Trophoblast cell (in vitro differentiated cells and primary cell): ENCODE measurements at regions not wholly inside any gene's neighbourhood (a gene's known extent, or its start where the extent isn't known, plus 50 kb on each side); places are given as distances from the start of the nearest gene placed in this dataset.

Experiments
- DNase-seq, 2 donors: peaks; one replicate each; pipeline ENCODE4 v3.0.0-alpha.2; 2016
- H2AFZ ChIP-seq: 2 replicates; pipeline ENCODE4 v1.6.1; 2013; ENCODE audit warnings: low read length, moderate library complexity, mild to moderate bottlenecking; ENCODE audit not compliant: insufficient read depth, poor library complexity
- H2AK5ac ChIP-seq: 2 replicates; pipeline ENCODE4 v1.6.1; 2013; ENCODE audit warnings: mild to moderate bottlenecking, low read length
- H2BK120ac ChIP-seq: 2 replicates; pipeline ENCODE4 v1.6.1; 2013; ENCODE audit warnings: low read length, mild to moderate bottlenecking, moderate library complexity; ENCODE audit not compliant: insufficient read depth, poor library complexity
- H2BK12ac ChIP-seq: 2 replicates; pipeline ENCODE4 v1.6.1; 2013; ENCODE audit warnings: mild to moderate bottlenecking, low read length, moderate library complexity
- H2BK5ac ChIP-seq: 2 replicates; pipeline ENCODE4 v1.6.1; 2013; ENCODE audit warnings: low read length, low read depth, moderate library complexity, mild to moderate bottlenecking; ENCODE audit not compliant: poor library complexity
- H3K14ac ChIP-seq: 2 replicates; pipeline ENCODE4 v1.6.1; 2013; ENCODE audit warnings: mild to moderate bottlenecking, low read length
- H3K18ac ChIP-seq: 2 replicates; pipeline ENCODE4 v1.6.1; 2013; ENCODE audit warnings: mild to moderate bottlenecking, low read length
- H3K23ac ChIP-seq: 2 replicates; pipeline ENCODE4 v1.6.1; 2013; ENCODE audit warnings: low read length
- H3K27ac ChIP-seq: 2 replicates; pipeline ENCODE4 v1.5.1; 2013; ENCODE audit warnings: low read depth, mild to moderate bottlenecking, inconsistent platforms, low read length, moderate library complexity
- H3K27me3 ChIP-seq: 2 replicates; pipeline ENCODE4 v1.6.1; 2013; ENCODE audit warnings: inconsistent platforms, mild to moderate bottlenecking, low read length, moderate library complexity; ENCODE audit not compliant: insufficient read depth
- H3K36me3 ChIP-seq, 2 experiments: 1 replicate in 1 of 2; 2 replicates in 1 of 2; pipeline ENCODE4 v1.6.1; 2013; ENCODE audit warnings: low read length in 2 of 2, mild to moderate bottlenecking in 2 of 2, moderate library complexity in 1 of 2; ENCODE audit not compliant: insufficient read depth in 2 of 2, control insufficient read depth in 1 of 2
- H3K4ac ChIP-seq: 2 replicates; pipeline ENCODE4 v1.6.1; 2013; ENCODE audit warnings: low read depth, mild to moderate bottlenecking, low read length, moderate library complexity
- H3K4me1 ChIP-seq, 2 experiments: 1 replicate in 1 of 2; 2 replicates in 1 of 2; pipeline ENCODE4 v1.6.1; 2013; ENCODE audit warnings: low read length in 2 of 2, mild to moderate bottlenecking in 2 of 2, moderate library complexity in 1 of 2; ENCODE audit not compliant: insufficient read depth in 2 of 2, control insufficient read depth in 1 of 2
- H3K4me2 ChIP-seq: 2 replicates; pipeline ENCODE4 v1.6.1; 2013; ENCODE audit warnings: inconsistent platforms, mild to moderate bottlenecking, low read length, moderate library complexity
- H3K4me3 ChIP-seq: 2 replicates; pipeline ENCODE4 v1.5.1; 2013; ENCODE audit warnings: mild to moderate bottlenecking, low read depth, low read length, inconsistent platforms
- H3K79me1 ChIP-seq: one replicate; pipeline ENCODE4 v1.6.1; 2013; ENCODE audit warnings: low read length
- H3K79me2 ChIP-seq: 2 replicates; pipeline ENCODE4 v1.6.1; 2013; ENCODE audit warnings: low read length, mild to moderate bottlenecking; ENCODE audit not compliant: control insufficient read depth, insufficient read depth, poor library complexity
- H3K9ac ChIP-seq: 2 replicates; pipeline ENCODE4 v1.6.1; 2013; ENCODE audit warnings: mild to moderate bottlenecking, low read length
- H3K9me3 ChIP-seq: 2 replicates; pipeline ENCODE4 v1.6.1; 2013; ENCODE audit warnings: low read depth, mild to moderate bottlenecking, control low read depth, inconsistent platforms, low read length; ENCODE audit not compliant: insufficient read depth
- H4K12ac ChIP-seq: 2 replicates; pipeline ENCODE4 v1.6.1; 2013; ENCODE audit warnings: low read depth, mild to moderate bottlenecking, low read length, moderate library complexity
- H4K8ac ChIP-seq: 2 replicates; pipeline ENCODE4 v1.6.1; 2013; ENCODE audit warnings: low read depth, mild to moderate bottlenecking, low read length, moderate library complexity
- H4K91ac ChIP-seq: one replicate; pipeline ENCODE4 v1.6.1; 2013; ENCODE audit warnings: low read depth, mild to moderate bottlenecking, low read length, moderate library complexity
- WGBS: extraction: QIAGEN DNeasy Blood & Tissue Kit; methylation state at CpG from one replicate; pipeline ENCODE4 v1.1.7; 2013; ENCODE audit warnings: missing lambda C conversion rate; ENCODE audit not compliant: insufficient read length, insufficient coverage; ENCODE audit errors: extremely low coverage; 5-methylcytosine and 5-hydroxymethylcytosine counted together

- no peak for DNase-seq
- H3K9me3 ChIP-seq = no peaks in the 10 kb centered on the region
Observed at GRCh38 chr19:31166206-31166605, 183.0 kb downstream of the TSHZ3 start.

DNA sequence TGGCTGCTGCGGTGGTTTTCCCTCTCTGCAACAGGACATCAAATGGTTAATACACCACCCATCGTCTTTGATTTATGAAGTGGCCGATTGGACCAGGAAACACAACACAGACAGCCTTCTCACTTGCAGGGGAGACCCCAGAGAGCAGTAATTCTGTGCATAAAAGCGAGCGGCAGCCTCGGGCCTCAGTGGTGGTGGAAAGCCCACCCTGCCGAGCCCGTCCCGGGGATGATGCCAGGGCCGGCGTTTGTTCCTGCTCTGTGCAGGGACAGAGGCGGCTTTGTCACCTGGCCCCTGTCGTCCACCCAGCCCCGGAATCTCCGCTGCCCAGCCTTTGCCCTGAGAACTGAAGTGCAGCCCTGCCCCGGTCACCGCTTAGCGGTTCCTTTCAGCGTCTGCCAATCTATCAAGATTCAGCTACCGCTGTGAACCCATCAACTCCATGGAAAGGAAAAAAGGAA, 184.4 kb downstream of the TSHZ3 start:
- no peak overlapping the region for H3K4ac ChIP-seq
- H3K9me3 ChIP-seq = no peaks in the 10 kb centered on the region
- no peak overlapping the region for H3K4me2 ChIP-seq
- no peak overlapping the region for H4K8ac ChIP-seq
- no peak overlapping the region for H3K9ac ChIP-seq
- no peaks in the 10 kb centered on the region for H3K27me3 ChIP-seq
- H3K36me3 ChIP-seq = no peaks in the 10 kb centered on the region
- H2BK12ac ChIP-seq = no peak overlapping the region
- no peak overlapping the region for H4K12ac ChIP-seq
- no peak for DNase-seq
- H3K79me2 ChIP-seq = no peaks in the 10 kb centered on the region
- no peak overlapping the region for H3K18ac ChIP-seq
- no peaks in the 10 kb centered on the region for H3K4me1 ChIP-seq
- H2BK120ac ChIP-seq = no peak overlapping the region
- no peak overlapping the region for H3K23ac ChIP-seq
- H3K4me3 ChIP-seq = no peak overlapping the region
- H3K27ac ChIP-seq = no peak overlapping the region
- H3K14ac ChIP-seq = no peak overlapping the region
- no peak overlapping the region for H2AFZ ChIP-seq
- no peak overlapping the region for H2AK5ac ChIP-seq
- WGBS = no CpG with 5 or more reads among the region's 20 CpGs
- no peak overlapping the region for H4K91ac ChIP-seq
- H3K79me1 ChIP-seq = no peaks in the 10 kb centered on the region
- H2BK5ac ChIP-seq = no peak overlapping the region

More at GRCh38 chr19:31166206-31166605, 183.0 kb downstream of the TSHZ3 start:
- Histone ChIP-seq H2AK5ac (no peak overlapping the region), H3K79me2 (no peaks in the 10 kb centered on the region), H3K14ac (no peak overlapping the region), H3K27ac (no peak overlapping the region), H2AFZ (no peak overlapping the region), H4K91ac (no peak overlapping the region), H3K4me3 (no peak overlapping the region), H3K18ac (no peak overlapping the region), H2BK120ac (no peak overlapping the region), H3K9ac (no peak overlapping the region), H4K12ac (no peak overlapping the region), H2BK5ac (no peak overlapping the region), H3K27me3 (no peaks in the 10 kb centered on the region), H3K4ac (no peak overlapping the region), H3K36me3 (no peaks in the 10 kb centered on the region), H4K8ac (no peak overlapping the region), H2BK12ac (no peak overlapping the region), H3K4me2 (no peak overlapping the region), H3K23ac (no peak overlapping the region), H3K4me1 (no peaks in the 10 kb centered on the region), H3K79me1 (no peaks in the 10 kb centered on the region)
- whole genome bisulfite sequencing = no CpG with 5 or more reads among the region's 2 CpGs

DNA sequence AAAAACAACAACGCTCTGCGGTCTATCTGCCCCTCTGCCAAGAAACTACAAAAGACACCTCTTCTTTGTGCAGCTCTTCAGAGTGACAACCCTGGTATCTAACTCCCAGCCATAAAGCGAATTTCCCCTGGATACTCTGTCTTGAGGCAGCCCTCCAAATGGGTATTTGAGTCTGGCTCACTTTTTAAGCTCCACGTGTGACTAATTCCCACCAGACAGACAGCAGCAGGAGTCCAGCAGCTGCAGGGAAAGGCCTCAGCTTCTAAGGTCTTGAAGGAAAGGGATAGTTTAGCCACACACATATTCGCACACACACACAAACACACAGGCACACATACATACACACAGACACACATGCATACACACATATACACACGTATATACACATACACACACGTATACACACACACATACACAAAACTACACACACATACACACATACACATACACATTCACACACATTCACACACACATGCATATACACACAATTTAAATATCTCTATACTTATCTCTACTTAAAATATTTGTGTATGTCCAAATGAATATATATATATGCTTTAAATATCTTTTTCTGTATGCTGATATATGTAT, 188.8 kb downstream of the TSHZ3 start:
- no peak overlapping the region for H2AFZ ChIP-seq
- H3K4ac ChIP-seq = no peak overlapping the region
- no peak overlapping the region for H2BK12ac ChIP-seq
- H2BK5ac ChIP-seq = no peak overlapping the region
- H4K8ac ChIP-seq = no peak overlapping the region
- no peak overlapping the region for H4K12ac ChIP-seq
- H3K27me3 ChIP-seq = no peaks in the 10 kb centered on the region
- DNase-seq = no peak
- no CpG with 5 or more reads among the region's 7 CpGs for WGBS
- peak overlapping the region; percentile 25 for H3K23ac ChIP-seq
- H3K79me1 ChIP-seq = no peaks in the 10 kb centered on the region
- no peak overlapping the region for H3K4me2 ChIP-seq
- H3K79me2 ChIP-seq = no peaks in the 10 kb centered on the region
- H2AK5ac ChIP-seq = no peak overlapping the region
- no peak overlapping the region for H3K18ac ChIP-seq
- no peak overlapping the region for H2BK120ac ChIP-seq
- no peaks in the 10 kb centered on the region for H3K36me3 ChIP-seq
- H3K9me3 ChIP-seq = peaks cover 2% of the 10 kb centered on the region
- H4K91ac ChIP-seq = no peak overlapping the region
- H3K4me1 ChIP-seq = no peaks in the 10 kb centered on the region
- H3K9ac ChIP-seq = no peak overlapping the region
- no peak overlapping the region for H3K27ac ChIP-seq
- no peak overlapping the region for H3K4me3 ChIP-seq
- no peak overlapping the region for H3K14ac ChIP-seq

DNA sequence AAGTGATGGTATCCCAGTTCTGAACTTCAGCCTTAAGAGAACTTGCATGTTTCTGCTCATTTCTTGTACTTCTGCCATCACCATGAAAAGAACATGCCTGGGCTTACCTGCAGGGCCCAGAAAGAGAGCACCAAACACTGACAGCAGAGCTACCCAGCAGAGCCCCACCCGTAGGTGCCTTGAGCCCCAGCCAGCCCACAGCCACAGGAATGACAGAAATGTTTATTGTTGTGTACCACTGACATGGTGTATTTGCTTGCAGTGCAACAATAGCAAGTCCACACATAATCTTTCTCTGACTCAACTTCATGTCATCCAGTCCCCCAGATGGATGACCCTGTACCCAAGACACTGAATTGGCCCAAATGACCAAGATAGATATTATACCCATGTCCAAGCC, 195.2 kb downstream of the TSHZ3 start:
- H3K79me1 ChIP-seq = no peaks in the 10 kb centered on the region
- no peak overlapping the region for H4K91ac ChIP-seq
- peaks cover 5% of the 10 kb centered on the region for H3K9me3 ChIP-seq
- no peak overlapping the region for H3K27ac ChIP-seq
- H3K18ac ChIP-seq = no peak overlapping the region
- H3K9ac ChIP-seq = no peak overlapping the region
- no peak overlapping the region for H2BK5ac ChIP-seq
- H2BK12ac ChIP-seq = no peak overlapping the region
- no peak for DNase-seq
- H3K27me3 ChIP-seq = no peaks in the 10 kb centered on the region
- no peak overlapping the region for H2AFZ ChIP-seq
- no peak overlapping the region for H2BK120ac ChIP-seq
- H4K12ac ChIP-seq = no peak overlapping the region
- no peaks in the 10 kb centered on the region for H3K36me3 ChIP-seq
- H2AK5ac ChIP-seq = no peak overlapping the region
- H3K14ac ChIP-seq = no peak overlapping the region
- no peak overlapping the region for H3K23ac ChIP-seq
- no peak overlapping the region for H3K4me2 ChIP-seq
- H3K4me3 ChIP-seq = no peak overlapping the region
- no CpG with 5 or more reads among the region's 1 CpG for WGBS
- no peaks in the 10 kb centered on the region for H3K79me2 ChIP-seq
- H4K8ac ChIP-seq = no peak overlapping the region
- no peaks in the 10 kb centered on the region for H3K4me1 ChIP-seq
- no peak overlapping the region for H3K4ac ChIP-seq
